Progenitor cell of endocrine pancreas (in vitro differentiated cells): ENCODE measurements at regions not wholly inside any gene's neighbourhood (a gene's known extent, or its start where the extent isn't known, plus 50 kb on each side); places are given as distances from the start of the nearest gene placed in this dataset.

ENCODE experiments used
- DNase-seq: peaks from one replicate; pipeline ENCODE4 v3.0.0; 2021; ENCODE audit warnings: low spot score; ENCODE audit not compliant: unreplicated experiment
- H3K27ac Mint-ChIP-seq: 2 replicates; pipeline ENCODE4 v1.8.0; 2021; ENCODE audit warnings: mild to moderate bottlenecking, moderate library complexity, mixed read lengths
- H3K27me3 Mint-ChIP-seq: 2 replicates; pipeline ENCODE4 v1.8.0; 2021; ENCODE audit warnings: mixed read lengths
- H3K36me3 Mint-ChIP-seq: 2 replicates; pipeline ENCODE4 v1.8.0; 2022; ENCODE audit warnings: mixed read lengths; ENCODE audit not compliant: insufficient read depth
- H3K4me1 Mint-ChIP-seq: 2 replicates; pipeline ENCODE4 v1.8.0; 2021; ENCODE audit warnings: low read depth, mixed read lengths
- H3K4me3 Mint-ChIP-seq: 2 replicates; pipeline ENCODE4 v1.8.0; 2021; ENCODE audit warnings: low read depth, mild to moderate bottlenecking, moderate library complexity, mixed read lengths
- H3K9me3 Mint-ChIP-seq: 2 replicates; pipeline ENCODE4 v1.8.0; 2021; ENCODE audit warnings: low read depth, mixed read lengths
- CTCF ChIP-seq: fragments of 200-600 bp; sonication (generic); IDR thresholded peaks from one replicate; pipeline ENCODE4 v1.5.0; 2021; ENCODE audit warnings: antibody characterized with exemption, mild to moderate bottlenecking; ENCODE audit not compliant: unreplicated experiment

GRCh38 chr20:23179766-23180403, 93.8 kb upstream of the CD93 start:
- H3K9me3 Mint-ChIP-seq: peaks cover 16% of the 10 kb centered on the region
- DNase-seq: no peak
- no peaks in the 10 kb centered on the region for H3K27me3 Mint-ChIP-seq
- H3K4me3 Mint-ChIP-seq: no peak overlapping the region
- H3K4me1 Mint-ChIP-seq: no peaks in the 10 kb centered on the region
- no peak overlapping the region for H3K27ac Mint-ChIP-seq
- TF ChIP-seq CTCF: no peak
- H3K36me3 Mint-ChIP-seq: no peaks in the 10 kb centered on the region

- no peaks in the 10 kb centered on the region for H3K36me3 Mint-ChIP-seq
Observed at GRCh38 chr20:23178806-23179205, 92.7 kb upstream of the CD93 start.

DNA sequence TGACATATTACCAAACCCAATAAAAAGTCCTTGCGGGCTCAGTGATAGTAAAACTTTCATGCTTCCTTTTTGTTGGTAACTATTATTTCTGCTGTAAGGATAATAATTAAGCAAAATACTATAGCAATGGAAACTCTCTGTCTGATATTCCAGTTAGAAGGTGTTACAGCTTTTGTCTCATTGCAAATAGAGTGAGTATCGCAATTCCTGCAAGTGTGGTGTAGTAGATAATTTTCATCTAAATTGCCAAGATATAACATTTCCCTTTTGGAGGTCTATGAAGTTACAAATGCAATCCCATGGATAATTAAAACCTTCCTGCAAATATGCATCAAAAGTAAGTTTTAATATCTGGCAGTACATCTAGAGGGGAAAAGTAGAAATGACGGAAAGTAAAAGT, 88.7 kb upstream of the CD93 start:
- H3K36me3 Mint-ChIP-seq: no peaks in the 10 kb centered on the region

More at GRCh38 chr20:23178806-23179205, 92.7 kb upstream of the CD93 start:
- Mint-ChIP-seq H3K9me3 (peaks cover 10% of the 10 kb centered on the region), H3K4me3 (no peak overlapping the region), H3K27ac (no peak overlapping the region), H3K27me3 (no peaks in the 10 kb centered on the region), H3K4me1 (no peaks in the 10 kb centered on the region)
- TF ChIP-seq CTCF: no peak
- no peak for DNase-seq

DNA sequence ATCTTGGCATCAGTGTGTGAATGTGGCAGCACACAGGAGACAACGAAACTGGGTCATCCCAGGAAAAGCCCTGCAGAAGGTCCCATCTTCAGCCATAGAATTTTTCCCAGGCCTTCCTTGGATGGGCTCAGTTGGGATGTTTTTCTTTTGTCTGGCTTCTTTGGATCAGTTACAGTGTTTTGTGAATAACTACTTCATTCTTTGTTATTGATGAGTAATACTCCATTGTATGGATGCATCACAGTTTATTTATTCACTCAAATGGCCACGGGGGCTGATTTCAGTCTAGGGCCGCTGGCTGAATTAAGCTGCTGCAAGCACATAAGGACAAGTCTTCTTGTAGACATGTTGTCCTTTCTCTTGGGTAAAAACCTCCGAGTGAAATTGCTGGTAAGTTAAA, 81.3 kb upstream of the CD93 start:
- H3K27ac Mint-ChIP-seq: no peak overlapping the region
- no peak overlapping the region for H3K4me3 Mint-ChIP-seq
- peaks cover 13% of the 10 kb centered on the region for H3K27me3 Mint-ChIP-seq
- no peak for TF ChIP-seq CTCF
- no peak for DNase-seq
- peaks cover 2% of the 10 kb centered on the region for H3K4me1 Mint-ChIP-seq
- H3K9me3 Mint-ChIP-seq: no peaks in the 10 kb centered on the region
- no peaks in the 10 kb centered on the region for H3K36me3 Mint-ChIP-seq

More for the DNA sequence above, 88.7 kb upstream of the CD93 start:
- no peak for TF ChIP-seq CTCF
- Mint-ChIP-seq H3K4me1 (no peaks in the 10 kb centered on the region), H3K27me3 (peaks cover 4% of the 10 kb centered on the region), H3K9me3 (peaks cover 5% of the 10 kb centered on the region), H3K4me3 (no peak overlapping the region), H3K27ac (no peak overlapping the region)
- DNase-seq: no peak

DNA sequence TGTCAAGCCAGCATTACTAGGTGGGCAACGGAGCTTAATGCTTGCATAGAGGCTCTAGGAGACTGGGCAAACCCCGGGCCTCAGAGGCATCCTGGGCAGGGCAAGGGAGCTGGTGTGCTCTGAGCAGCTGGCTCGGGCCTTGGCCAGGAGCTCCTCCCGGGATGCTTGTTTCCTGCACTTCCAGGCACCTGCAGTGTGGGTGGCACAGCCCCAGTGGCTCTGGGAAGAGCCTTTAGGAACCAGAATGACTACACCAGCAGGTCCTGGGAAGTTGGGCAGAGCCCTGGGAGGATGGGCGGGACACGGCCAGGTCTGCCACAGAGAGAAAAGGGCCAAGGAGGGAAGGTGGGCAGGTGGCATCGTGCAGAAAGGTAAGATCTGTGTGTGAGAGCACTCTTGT, 80.4 kb upstream of the CD93 start:
- no peaks in the 10 kb centered on the region for H3K36me3 Mint-ChIP-seq
- no peak overlapping the region for H3K4me3 Mint-ChIP-seq
- TF ChIP-seq CTCF: no peak
- H3K4me1 Mint-ChIP-seq: peaks cover 2% of the 10 kb centered on the region
- no peak overlapping the region for H3K27ac Mint-ChIP-seq
- H3K9me3 Mint-ChIP-seq: no peaks in the 10 kb centered on the region
- H3K27me3 Mint-ChIP-seq: peaks cover 13% of the 10 kb centered on the region
- no peak for DNase-seq
